Mesenchymal stem cell (in vitro differentiated cells and primary cell): ENCODE measurements at regions not wholly inside any gene's neighbourhood (a gene's known extent, or its start where the extent isn't known, plus 50 kb on each side); places are given as distances from the start of the nearest gene placed in this dataset.

Source experiments
- DNase-seq: peaks from one replicate; pipeline ENCODE4 v3.0.0-alpha.2; 2013
- H2AFZ ChIP-seq: one replicate; pipeline ENCODE4 v1.6.1; 2013; ENCODE audit warnings: low read depth, mild to moderate bottlenecking, control low read depth, inconsistent platforms, low read length, moderate library complexity
- H2AK5ac ChIP-seq: 2 replicates; pipeline ENCODE4 v1.6.1; 2013; ENCODE audit warnings: low read length, moderate library complexity, mild to moderate bottlenecking, inconsistent platforms; ENCODE audit not compliant: severe bottlenecking
- H2BK120ac ChIP-seq: one replicate; pipeline ENCODE4 v1.6.1; 2013; ENCODE audit warnings: low read depth, mild to moderate bottlenecking, inconsistent platforms, low read length, moderate library complexity
- H2BK12ac ChIP-seq, 2 experiments: one replicate each; pipeline ENCODE4 v1.6.1; 2013; ENCODE audit warnings: inconsistent platforms in 2 of 2, low read length in 2 of 2, mild to moderate bottlenecking in 2 of 2, moderate library complexity in 2 of 2, control low read depth in 1 of 2
- H2BK15ac ChIP-seq: one replicate; pipeline ENCODE4 v1.6.1; 2013; ENCODE audit warnings: mild to moderate bottlenecking, low read depth, inconsistent platforms; ENCODE audit not compliant: poor library complexity, severe bottlenecking
- H2BK5ac ChIP-seq: 2 replicates; pipeline ENCODE4 v1.6.1; 2013; ENCODE audit warnings: low read depth, mild to moderate bottlenecking, low read length, control low read depth, inconsistent platforms; ENCODE audit not compliant: poor library complexity, severe bottlenecking
- H3K14ac ChIP-seq, 2 experiments: one replicate each; pipeline ENCODE4 v1.6.1; 2013; ENCODE audit warnings: inconsistent platforms in 2 of 2, low read length in 2 of 2, control low read depth in 1 of 2, mild to moderate bottlenecking in 1 of 2, moderate library complexity in 1 of 2
- H3K18ac ChIP-seq, 2 experiments: one replicate each; pipeline ENCODE4 v1.6.1; 2013; ENCODE audit warnings: inconsistent platforms in 2 of 2, low read length in 2 of 2, control low read depth in 1 of 2, low read depth in 1 of 2, mild to moderate bottlenecking in 1 of 2
- H3K23ac ChIP-seq, 2 experiments: one replicate each; pipeline ENCODE4 v1.6.1; 2013; ENCODE audit warnings: inconsistent platforms in 2 of 2, low read length in 2 of 2, mild to moderate bottlenecking in 2 of 2, moderate library complexity in 2 of 2, control low read depth in 1 of 2
- H3K27ac ChIP-seq: 2 replicates; pipeline ENCODE4 v1.5.1; 2013; ENCODE audit warnings: mild to moderate bottlenecking, moderate library complexity, low read length, control low read depth, inconsistent platforms; ENCODE audit not compliant: poor library complexity, severe bottlenecking
- H3K27me3 ChIP-seq, 2 experiments: 2 replicates each; pipeline versions ENCODE4 v1.6.1 to v1.7.0; 2013; ENCODE audit warnings: low read length in 2 of 2, mild to moderate bottlenecking in 2 of 2, moderate library complexity in 2 of 2, control low read depth in 1 of 2, inconsistent platforms in 1 of 2; ENCODE audit not compliant: control insufficient read depth in 1 of 2, insufficient read depth in 1 of 2
- H3K36me3 ChIP-seq, 2 experiments: 2 replicates each; pipeline versions ENCODE4 v1.6.1 to v1.7.0; 2013; ENCODE audit warnings: low read length in 2 of 2, control low read depth in 1 of 2, inconsistent platforms in 1 of 2, low read depth in 1 of 2, mild to moderate bottlenecking in 1 of 2; ENCODE audit not compliant: insufficient read depth in 2 of 2, control insufficient read depth in 1 of 2
- H3K4ac ChIP-seq, 2 experiments: one replicate each; pipeline ENCODE4 v1.6.1; 2013; ENCODE audit warnings: inconsistent platforms in 2 of 2, low read length in 2 of 2, mild to moderate bottlenecking in 2 of 2, moderate library complexity in 2 of 2, control low read depth in 1 of 2, low read depth in 1 of 2
- H3K4me1 ChIP-seq: 2 replicates; pipeline ENCODE4 v1.6.1; 2013; ENCODE audit warnings: low read depth, low read length, control low read depth; ENCODE audit not compliant: control insufficient read depth, insufficient read depth
- H3K4me2 ChIP-seq: 2 replicates; pipeline ENCODE4 v1.6.1; 2013; ENCODE audit warnings: low read length, mild to moderate bottlenecking, inconsistent platforms; ENCODE audit not compliant: poor library complexity, severe bottlenecking
- H3K4me3 ChIP-seq, 2 experiments: 2 replicates each; pipeline versions ENCODE4 v1.5.1 to v1.7.0; 2013; ENCODE audit warnings: low read length in 2 of 2, mild to moderate bottlenecking in 2 of 2, control low read depth in 1 of 2, low read depth in 1 of 2; ENCODE audit not compliant: insufficient read depth in 1 of 2
- H3K79me1 ChIP-seq: replicated peaks from 2 replicates; pipeline ENCODE4 v1.6.1; 2013; ENCODE audit warnings: mild to moderate bottlenecking, control low read depth, low read length, inconsistent platforms; ENCODE audit not compliant: poor library complexity, severe bottlenecking
- H3K9ac ChIP-seq: 2 replicates; pipeline ENCODE4 v1.7.0; 2013; ENCODE audit warnings: mild to moderate bottlenecking, low read length, moderate library complexity
- H3K9me3 ChIP-seq: 2 replicates; pipeline ENCODE4 v1.7.0; 2013; ENCODE audit warnings: mild to moderate bottlenecking, low read length; ENCODE audit not compliant: control insufficient read depth
- H4K8ac ChIP-seq: one replicate; pipeline ENCODE4 v1.6.1; 2013; ENCODE audit warnings: inconsistent platforms, mild to moderate bottlenecking, low read length, moderate library complexity
- H4K91ac ChIP-seq: one replicate; pipeline ENCODE4 v1.6.1; 2013; ENCODE audit warnings: mild to moderate bottlenecking, low read length, inconsistent platforms
- WGBS: methylation state at CpG from one replicate; pipeline ENCODE4 v1.1.7; 2013; ENCODE audit warnings: mixed read lengths; 5-methylcytosine and 5-hydroxymethylcytosine counted together

DNA sequence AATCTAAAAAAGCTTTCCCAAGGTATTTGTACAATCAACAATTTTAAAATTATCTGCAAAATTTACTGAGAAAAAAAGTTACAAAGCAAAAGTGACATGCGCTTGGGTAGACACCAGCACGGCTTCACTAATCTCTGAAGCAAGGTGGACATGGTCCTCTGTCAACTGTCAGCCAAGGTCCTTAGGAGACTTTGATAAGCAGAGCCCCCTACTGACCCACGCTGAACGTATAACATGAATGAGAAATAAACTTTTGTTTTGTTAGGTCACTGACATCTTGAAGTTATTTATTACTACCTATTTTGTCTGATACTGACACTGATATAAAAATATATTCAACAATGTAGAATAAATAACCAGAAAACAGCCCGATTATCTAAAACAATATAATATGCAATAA lies 100.7 kb upstream of the OBI1 start:
- Histone ChIP-seq H3K9me3 (no peaks in the 10 kb centered on the region), H3K18ac (no peak overlapping the region), H2AFZ (no peak overlapping the region), H2BK120ac (no peak overlapping the region), H2AK5ac (no peak overlapping the region), H2BK15ac (no peak overlapping the region), H4K8ac (no peak overlapping the region), H3K4me3 (no peak overlapping the region), H2BK12ac (no peak overlapping the region), H3K23ac (no peak overlapping the region), H3K36me3 (no peaks in the 10 kb centered on the region), H3K27me3 (no peaks in the 10 kb centered on the region), H3K4ac (no peak overlapping the region), H3K27ac (no peak overlapping the region), H3K4me1 (no peaks in the 10 kb centered on the region), H3K79me1 (no peaks in the 10 kb centered on the region), H3K4me2 (no peak overlapping the region), H3K9ac (no peak overlapping the region), H3K14ac (no peak overlapping the region), H4K91ac (no peak overlapping the region), H2BK5ac (no peak overlapping the region)
- DNase-seq = no peak
- WGBS = 91% methylated on average over 3 of the region's 5 CpGs

DNA sequence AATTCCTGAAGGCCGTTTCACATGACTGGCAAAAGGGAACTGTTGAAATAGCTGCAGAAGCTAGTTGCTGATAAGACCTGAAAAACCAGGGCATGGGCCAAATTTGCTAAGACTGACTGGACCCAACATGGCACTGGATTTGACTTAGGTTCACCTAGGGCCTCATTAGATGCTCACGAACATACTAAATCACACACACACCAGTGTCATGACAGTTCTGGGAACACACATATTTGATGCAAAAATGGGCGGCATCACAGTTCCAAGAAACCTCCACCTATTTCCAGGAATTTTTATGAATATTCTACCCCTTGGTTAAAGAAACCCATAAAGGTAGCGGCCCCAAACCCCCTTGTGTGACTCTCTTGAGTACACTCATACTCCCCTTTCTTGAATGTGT lies 99.6 kb upstream of the OBI1 start:
- H3K27me3 ChIP-seq = peaks cover 0 to 1% of the 10 kb centered on the region in 2 experiments
- no peak overlapping the region for H2BK5ac ChIP-seq
- no peak overlapping the region for H3K4me2 ChIP-seq
- no peak overlapping the region for H4K8ac ChIP-seq
- no peak overlapping the region for H3K4me3 ChIP-seq
- no peak overlapping the region for H3K14ac ChIP-seq
- H3K27ac ChIP-seq = no peak overlapping the region
- H4K91ac ChIP-seq = no peak overlapping the region
- no peak overlapping the region for H2AK5ac ChIP-seq
- H2BK12ac ChIP-seq = no peak overlapping the region
- no peak overlapping the region for H3K18ac ChIP-seq
- no peaks in the 10 kb centered on the region for H3K4me1 ChIP-seq
- no peak overlapping the region for H2BK15ac ChIP-seq
- DNase-seq = no peak
- no peak overlapping the region for H3K4ac ChIP-seq
- no peak overlapping the region for H2AFZ ChIP-seq
- WGBS = 86% methylated on average over 4 of the region's 4 CpGs
- no peaks in the 10 kb centered on the region for H3K36me3 ChIP-seq
- H3K9me3 ChIP-seq = no peaks in the 10 kb centered on the region
- H3K23ac ChIP-seq = no peak overlapping the region
- no peak overlapping the region for H3K9ac ChIP-seq
- H3K79me1 ChIP-seq = no peaks in the 10 kb centered on the region
- no peak overlapping the region for H2BK120ac ChIP-seq

DNA sequence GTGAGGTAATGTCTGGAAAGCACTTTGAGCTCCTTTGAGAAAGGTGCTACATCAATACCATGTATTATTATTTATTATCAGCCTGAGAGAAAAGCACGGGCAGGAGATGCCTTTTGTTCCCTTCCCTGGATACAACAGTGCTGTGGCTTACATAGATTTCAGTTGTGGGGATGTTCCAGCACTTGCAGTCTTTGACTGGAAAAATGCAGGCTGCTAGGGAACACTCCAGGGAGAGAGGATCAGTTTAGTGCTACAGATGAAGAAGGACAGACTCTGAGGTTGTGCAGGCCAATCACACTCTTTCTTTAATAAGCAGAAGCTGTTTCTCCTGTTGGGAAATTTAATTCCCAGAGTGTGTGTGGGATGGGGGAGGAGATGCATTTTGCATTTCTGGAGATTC lies 94.5 kb upstream of the OBI1 start:
- no peak overlapping the region for H3K27ac ChIP-seq
- DNase-seq = no peak
- H3K23ac ChIP-seq = no peak overlapping the region
- peaks cover 0 to 3% of the 10 kb centered on the region in 2 experiments for H3K27me3 ChIP-seq
- no peak overlapping the region for H2AFZ ChIP-seq
- H3K4ac ChIP-seq = no peak overlapping the region
- H3K18ac ChIP-seq = no peak overlapping the region
- H3K9ac ChIP-seq = no peak overlapping the region
- no peaks in the 10 kb centered on the region for H3K9me3 ChIP-seq
- no peak overlapping the region for H2AK5ac ChIP-seq
- no peak overlapping the region for H3K4me3 ChIP-seq
- 35% methylated on average over 1 of the region's 1 CpG for WGBS
- H4K91ac ChIP-seq = no peak overlapping the region
- H3K4me1 ChIP-seq = no peaks in the 10 kb centered on the region
- no peaks in the 10 kb centered on the region for H3K36me3 ChIP-seq
- no peak overlapping the region for H2BK120ac ChIP-seq
- no peak overlapping the region for H2BK12ac ChIP-seq
- H3K79me1 ChIP-seq = no peaks in the 10 kb centered on the region
- no peak overlapping the region for H4K8ac ChIP-seq
- no peak overlapping the region for H2BK5ac ChIP-seq
- H3K4me2 ChIP-seq = no peak overlapping the region
- H2BK15ac ChIP-seq = no peak overlapping the region
- no peak overlapping the region for H3K14ac ChIP-seq

DNA sequence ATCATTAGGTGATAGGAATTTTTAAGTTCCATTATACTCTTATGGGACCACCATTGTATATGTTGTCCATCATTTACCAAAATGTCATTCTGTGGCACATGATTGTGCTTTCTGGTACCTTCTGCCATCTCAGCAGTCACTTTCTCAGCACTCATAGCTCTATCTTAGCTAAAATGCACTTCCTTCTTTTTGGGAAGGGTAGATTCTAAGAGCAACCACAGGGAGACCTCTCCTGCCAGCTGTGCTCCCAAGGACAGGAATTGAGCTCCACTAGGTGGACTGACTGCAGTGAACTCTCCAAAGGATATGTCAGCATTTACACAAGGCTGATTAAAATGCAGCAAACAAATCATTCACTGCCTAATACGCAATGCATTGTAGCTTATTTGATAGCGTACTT lies 91.8 kb upstream of the OBI1 start:
- Histone ChIP-seq H3K27ac (no peak overlapping the region), H3K4me3 (no peak overlapping the region), H3K4me1 (no peaks in the 10 kb centered on the region), H3K9ac (no peak overlapping the region), H2BK120ac (no peak overlapping the region), H4K91ac (no peak overlapping the region), H3K79me1 (no peaks in the 10 kb centered on the region), H2AFZ (no peak overlapping the region), H3K27me3 (peaks cover 0 to 3% of the 10 kb centered on the region in 2 experiments), H2BK5ac (no peak overlapping the region), H3K23ac (no peak overlapping the region), H3K18ac (no peak overlapping the region), H2BK12ac (no peak overlapping the region), H3K4me2 (no peak overlapping the region), H4K8ac (no peak overlapping the region), H3K36me3 (no peaks in the 10 kb centered on the region), H2BK15ac (no peak overlapping the region), H2AK5ac (no peak overlapping the region), H3K14ac (no peak overlapping the region), H3K9me3 (no peaks in the 10 kb centered on the region), H3K4ac (no peak overlapping the region)
- 100% methylated on average over 2 of the region's 2 CpGs for WGBS
- no peak for DNase-seq
